GM12892 (cell line): ENCODE measurements at regions not wholly inside any gene's neighbourhood (a gene's known extent, or its start where the extent isn't known, plus 50 kb on each side); places are given as distances from the start of the nearest gene placed in this dataset.

ENCODE experiments used
- POLR2A ChIP-seq: IDR thresholded peaks from 2 replicates; pipeline ENCODE4 v1.6.1; 2011; ENCODE audit warnings: low read depth, low read length, control low read depth
- POLR2AphosphoS5 ChIP-seq: IDR thresholded peaks from 2 replicates; pipeline ENCODE4 v1.6.1; 2011; ENCODE audit warnings: low read depth, low read length, control low read depth

DNA sequence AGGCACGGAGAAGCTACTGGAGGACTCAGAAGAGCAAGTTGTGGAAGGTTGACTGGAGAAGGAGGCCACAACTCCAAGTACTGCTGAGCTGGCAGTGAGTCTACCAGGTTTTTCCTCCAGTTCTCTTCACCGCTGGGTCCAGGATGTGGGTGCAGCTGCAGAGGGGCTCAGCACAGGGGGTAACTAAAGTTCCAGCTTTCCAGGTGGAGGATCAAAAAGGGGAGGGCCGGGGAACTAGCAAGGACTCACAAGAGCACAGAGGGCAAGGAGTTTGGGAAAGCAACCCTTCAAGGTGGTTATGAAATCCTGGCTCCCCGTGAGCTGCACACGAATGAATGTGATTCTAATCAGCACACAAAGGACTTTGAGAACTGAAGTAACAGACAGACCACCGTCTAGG is 194.2 kb upstream of the GMDS start:
- TF ChIP-seq POLR2A (no peak), POLR2AphosphoS5 (no peak)
